GM18858 (cell line): ENCODE measurements at regions not wholly inside any gene's neighbourhood (a gene's known extent, or its start where the extent isn't known, plus 50 kb on each side); places are given as distances from the start of the nearest gene placed in this dataset.

ENCODE experiments used
- ATAC-seq: cut with Tn5 transposase; IDR thresholded peaks from one replicate; pipeline ENCODE4 v1.9.1; 2021; ENCODE audit not compliant: unreplicated experiment

DNA sequence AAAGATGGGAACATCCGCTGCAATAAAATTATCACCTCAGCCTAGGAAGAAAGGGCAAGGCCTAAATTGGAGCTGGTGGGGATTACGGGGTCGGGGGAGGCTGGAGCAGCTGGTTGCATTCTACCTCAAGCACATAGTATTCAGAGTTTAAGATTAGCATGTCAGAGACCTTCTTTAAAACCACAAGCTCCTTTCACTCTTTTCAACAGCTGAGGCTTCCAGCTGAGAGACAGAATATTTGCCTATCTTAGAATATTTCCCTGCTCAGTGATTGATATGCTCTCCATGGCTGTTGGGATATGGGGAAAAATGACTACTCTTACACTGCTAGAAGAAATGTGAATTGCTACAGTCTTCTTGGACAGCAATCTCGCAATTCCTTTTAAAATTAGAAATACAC is 248.6 kb downstream of the TBX15 start:
- no peak for ATAC-seq

DNA sequence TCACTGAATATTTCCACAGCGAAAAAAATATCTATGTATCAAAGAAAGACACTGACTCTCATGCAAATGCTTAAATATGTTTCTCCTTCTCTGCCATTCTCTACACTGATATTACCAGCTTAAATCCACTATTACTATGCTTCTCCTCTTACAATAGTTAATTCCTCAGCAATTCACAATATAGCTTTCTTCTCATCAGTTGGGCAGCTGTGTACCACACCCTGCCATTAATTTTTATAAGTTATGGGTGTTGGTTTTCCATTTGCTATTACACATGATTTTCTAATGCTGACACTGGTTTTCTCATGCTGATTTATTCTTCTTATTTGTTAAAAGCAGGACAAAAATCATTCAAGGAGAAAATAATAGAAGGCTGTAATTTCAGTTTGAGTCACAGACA is 251.8 kb downstream of the TBX15 start:
- ATAC-seq, result no peak

DNA sequence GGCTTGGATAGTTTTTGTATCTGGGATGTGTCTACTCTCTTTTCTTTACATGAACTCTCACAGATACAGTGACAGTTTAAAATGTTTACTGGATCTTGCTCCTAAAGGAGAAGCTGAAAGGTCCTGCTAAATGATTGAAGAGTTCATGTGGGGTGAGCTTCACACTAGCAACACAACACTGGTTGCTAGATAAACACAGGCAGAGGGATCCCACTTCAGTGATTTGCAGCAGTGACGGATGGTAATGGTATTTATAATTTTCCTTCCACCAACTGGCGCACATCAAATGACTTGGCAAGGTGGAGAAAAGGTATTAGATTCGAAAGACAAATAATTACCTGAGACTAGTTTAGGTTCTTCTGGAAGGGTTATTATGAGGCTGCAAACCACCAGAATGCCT is 270.2 kb downstream of the TBX15 start:
- ATAC-seq, result no peak

DNA sequence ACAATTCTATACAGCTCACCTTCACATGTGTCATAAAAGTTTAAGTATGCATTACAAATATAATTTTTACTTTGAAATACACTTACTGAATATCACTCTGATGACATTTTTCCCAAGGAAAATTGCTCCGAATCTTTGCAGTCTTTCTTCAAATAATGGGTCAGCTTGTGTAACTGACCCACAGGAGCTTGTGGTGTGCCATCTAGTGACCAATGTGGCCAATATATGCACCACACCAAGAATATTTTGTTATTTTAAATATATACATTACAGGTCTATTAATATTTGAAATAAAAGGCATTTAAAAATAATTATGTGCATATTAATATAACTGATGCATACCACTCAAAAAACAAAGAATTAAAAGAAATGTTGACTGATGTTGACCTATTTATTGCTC is 271.4 kb downstream of the TBX15 start:
- ATAC-seq, result no peak

DNA sequence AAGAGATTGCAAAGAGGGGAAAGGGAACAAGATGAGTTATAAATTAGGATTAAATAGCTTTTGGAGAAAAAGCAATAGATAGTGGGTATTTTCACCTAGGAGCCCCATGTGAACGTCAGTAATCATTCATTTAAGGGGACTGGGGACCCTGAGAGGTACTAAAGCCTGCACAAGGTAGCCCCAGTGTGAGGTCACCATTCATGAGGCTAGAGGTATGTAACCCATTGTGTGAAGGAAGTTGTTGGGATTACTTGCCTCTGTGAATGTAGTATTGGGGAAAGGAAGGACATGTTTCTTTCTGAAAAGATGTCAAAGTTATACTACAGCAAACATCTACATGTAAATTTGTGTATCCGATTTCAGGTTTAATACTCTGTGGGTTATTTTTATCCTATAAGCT is 276.8 kb downstream of the TBX15 start:
- no peak for ATAC-seq

DNA sequence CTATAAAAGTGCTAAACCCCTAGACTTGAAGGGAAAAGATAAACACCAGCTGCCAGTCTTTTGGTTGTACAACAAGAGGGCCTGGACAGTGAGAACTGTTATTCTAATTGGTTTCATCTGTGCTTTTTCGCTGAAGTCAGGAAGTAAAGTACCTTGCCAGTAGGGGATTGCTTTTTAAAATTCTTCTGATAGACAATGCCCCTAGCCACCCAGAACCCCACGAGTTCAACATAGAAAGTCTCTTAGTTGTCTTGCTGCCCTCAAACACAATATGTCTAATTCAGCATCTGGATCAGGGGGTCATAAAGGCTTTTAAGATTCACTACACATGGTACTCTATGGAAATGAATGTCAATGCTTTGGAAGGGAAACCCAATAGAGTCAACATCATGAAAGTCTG is 289.2 kb downstream of the TBX15 start:
- ATAC-seq, result no peak

DNA sequence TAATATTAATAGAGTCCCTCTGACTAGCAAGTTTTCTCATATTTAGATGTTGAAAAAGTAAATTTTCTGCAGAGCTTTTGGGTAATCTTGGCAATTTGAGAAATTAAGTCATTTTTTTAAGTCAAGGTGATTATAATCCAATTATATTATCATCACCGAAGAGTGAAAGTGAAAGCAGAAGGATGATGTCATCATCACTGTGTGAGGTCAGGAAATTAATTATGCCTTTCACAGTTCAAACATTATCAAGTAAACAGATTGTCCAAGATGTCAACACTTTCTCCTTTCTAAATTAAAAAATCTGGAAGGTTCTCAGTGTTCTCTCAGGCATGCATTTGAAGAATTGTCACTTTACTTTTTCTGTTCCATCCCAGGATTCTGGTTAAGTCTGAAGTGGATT is 296.0 kb downstream of the TBX15 start:
- ATAC-seq, result no peak

DNA sequence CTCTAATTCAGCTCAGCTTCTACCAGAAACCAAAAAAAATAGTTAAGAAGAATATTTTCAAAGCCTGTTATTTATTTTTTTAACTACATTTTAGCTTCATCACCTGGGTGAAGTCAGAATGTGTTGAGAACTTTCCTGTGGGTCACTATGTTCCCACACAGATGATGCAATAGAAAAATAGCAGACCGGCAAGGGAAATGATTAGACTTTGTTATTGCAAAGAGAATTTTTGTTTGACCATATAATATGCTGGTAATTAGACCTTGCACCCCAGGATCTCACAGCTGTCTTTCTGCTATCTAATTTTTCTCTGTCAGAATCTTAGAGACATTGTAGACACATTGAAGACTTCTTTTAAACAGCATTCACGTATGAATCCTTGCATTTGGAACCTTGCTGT is 299.3 kb downstream of the TBX15 start:
- ATAC-seq, result no peak

DNA sequence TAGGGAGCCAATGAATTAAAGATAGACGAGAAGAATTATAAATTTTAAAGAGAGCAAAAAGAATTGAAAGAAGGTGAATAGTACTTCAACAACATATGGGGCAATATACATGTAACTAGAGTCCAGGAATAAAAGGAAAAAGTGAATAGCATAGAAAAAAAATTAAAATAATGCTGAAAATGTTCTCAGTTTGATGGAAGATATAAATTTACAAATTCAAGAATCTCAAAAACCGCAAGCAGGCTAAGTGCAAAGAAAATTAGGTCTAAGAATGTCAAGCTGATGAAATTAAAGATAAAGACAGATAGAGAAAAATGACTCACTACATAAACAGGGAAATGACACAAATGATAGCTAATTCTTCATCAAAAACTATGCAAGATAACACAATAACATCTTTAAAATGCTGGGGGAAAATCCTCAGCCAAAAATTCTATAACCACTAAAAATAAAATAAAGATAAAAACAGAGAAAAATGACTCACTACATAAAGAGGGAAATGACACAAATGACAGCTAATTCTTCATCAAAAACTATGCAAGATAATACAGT is 326.3 kb downstream of the TBX15 start:
- ATAC-seq, result no peak

DNA sequence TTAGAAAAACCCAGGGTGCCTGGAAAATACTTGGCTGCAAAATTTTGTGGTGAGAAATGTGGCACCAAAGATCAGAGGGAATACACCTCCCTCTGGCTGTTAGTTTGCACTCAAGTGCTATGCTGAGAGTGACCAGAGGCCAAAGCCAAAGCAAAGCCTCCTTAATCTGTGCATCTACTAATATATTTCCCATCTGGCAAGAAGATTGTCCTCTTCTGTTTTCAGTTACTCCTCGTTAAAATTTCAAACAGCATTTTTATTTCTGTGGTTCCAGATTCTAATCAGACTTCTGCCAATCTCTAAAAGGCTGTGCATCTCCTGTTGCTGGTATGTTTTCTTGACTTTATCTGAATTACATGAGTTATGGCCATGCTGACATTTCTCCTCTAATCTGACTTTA is 327.4 kb downstream of the TBX15 start:
- no peak for ATAC-seq

DNA sequence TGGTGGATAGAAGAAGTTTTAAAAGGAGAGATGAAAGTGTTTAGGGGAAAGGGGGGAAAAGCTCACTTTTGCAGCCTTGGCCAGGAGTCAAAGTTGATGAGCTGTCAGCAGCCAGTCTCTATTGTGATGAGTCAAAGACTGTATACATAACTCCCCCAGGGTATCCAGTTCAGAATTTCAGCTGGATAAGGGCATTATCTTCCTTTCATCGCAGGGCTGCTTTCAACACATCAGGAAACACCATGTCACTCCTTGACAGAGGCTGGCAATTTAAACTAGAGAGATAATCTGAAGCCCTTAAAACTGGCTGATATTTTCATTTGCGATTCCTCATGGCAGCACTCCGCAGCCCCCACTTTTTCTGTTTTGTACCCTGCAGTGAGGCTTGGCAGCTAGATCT is 328.5 kb downstream of the TBX15 start:
- no peak for ATAC-seq

DNA sequence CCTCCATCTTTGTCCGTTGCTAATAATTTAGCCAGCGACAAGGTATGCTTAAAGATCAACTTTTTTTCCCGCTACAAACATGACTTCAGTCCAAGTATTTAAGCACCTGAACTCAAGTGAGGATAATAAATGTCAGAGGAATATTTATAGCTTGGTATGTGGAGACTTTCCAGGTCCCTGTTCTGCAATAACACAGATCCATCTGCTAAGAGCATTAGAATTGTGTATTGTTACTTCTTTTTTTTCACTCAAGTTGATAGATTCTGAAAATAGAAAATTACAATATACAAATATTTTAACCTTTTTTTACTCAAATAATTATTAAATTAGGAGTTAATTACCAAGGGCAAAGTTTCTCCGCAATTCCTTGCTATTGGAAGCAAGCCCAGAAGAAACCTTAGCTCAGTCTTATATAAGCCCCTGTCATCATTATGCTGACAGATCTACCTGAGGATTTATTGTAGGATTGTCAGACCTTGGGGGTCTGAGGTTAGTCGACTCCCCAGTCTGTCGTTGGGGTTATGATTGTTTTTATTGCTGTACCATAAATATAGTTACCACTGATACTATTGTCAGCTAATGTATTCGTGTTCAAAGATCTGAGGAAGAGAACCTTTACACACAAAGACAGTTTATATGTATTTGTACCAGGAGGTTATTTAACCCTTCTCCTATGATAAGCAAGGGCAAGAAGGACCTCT is 337.9 kb downstream of the TBX15 start:
- no peak for ATAC-seq

DNA sequence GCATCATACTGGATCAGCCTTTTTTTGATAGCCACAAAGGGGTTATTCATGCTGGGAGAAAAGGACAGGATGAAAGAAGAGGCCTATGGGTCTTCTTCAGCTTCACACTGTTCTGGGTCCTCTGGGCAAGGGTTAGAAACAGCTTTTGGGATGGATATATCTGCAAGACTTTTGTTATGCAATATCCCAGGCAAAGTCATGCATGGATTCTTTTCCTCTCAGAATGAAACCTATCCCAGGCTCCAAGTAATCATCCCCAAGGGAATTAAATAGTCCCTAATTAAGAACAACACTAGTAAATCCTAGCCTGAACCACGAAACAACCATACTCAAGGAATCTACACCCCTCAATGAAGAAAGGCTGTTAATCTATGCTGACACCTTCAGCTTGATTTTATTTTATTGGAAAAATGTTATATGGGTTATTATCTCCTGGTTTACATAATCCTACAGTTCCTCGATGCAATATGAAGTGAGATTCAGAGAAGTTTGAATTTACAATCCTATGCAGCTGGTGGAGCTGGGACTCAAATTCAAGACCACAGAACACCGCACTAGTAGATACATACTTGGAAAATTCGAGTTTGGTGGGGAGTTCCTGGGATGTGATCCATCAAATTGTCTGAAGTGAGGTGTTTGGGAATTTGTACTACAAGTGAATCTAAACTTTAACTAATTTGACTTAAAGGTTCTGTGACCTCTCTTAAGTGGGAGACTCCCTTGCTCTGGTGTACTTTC is 338.6 kb downstream of the TBX15 start:
- ATAC-seq, result no peak

DNA sequence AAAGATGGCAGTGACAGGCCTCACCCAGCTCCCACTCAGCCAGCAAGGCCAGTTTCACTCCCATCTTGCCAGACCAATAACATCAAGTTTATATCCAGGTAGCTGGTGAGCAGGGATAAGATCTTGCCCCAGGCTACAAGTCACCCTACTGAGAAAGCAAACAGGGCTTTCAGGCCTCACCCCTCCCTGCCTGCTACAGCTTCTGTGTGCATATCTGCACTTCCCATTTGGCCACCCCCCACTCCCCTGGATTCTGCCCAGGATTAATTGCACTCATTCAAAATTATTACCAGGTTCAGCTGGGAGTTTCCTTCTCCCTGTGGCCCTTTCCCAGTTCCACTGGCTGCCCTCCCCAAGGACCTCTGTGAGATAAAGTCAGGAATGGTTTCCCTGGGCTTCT is 352.1 kb downstream of the TBX15 start:
- ATAC-seq, result no peak

DNA sequence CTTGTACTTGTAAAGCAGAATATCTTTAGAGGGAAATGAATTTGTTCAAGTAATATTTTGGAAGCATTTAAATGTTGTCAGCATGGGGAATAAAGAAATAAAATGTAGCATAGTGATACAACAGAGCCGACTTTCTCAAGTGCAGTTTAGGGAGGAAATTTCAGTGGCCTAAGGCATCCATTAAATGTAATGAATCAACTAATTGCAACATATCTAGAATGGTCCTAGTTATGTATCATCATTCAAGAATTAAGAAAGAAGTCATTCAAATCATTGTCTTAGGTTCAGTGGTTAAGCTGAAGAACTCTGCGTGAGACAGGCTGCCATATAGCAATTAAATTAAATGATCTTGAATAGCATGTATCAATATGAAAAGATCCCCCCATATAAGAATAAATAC is 360.7 kb downstream of the TBX15 start:
- no peak for ATAC-seq

DNA sequence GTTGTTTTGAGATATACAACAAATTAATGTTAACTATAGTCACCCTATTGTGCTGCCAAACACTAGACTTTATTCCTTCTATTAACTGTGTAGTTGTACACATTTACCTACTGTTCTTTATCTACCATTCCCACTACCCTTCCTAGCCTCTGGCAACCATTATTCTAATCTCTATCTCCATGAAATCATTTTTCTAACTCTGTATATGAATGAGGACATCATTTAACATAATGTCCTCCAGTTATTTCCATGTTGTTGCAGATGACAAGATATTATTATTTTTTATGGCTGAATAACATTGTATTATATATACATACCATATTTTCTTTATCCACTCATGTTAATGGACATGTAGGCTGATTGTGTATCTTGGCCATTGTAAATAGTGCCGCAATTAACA is 366.3 kb downstream of the TBX15 start:
- ATAC-seq, result no peak

DNA sequence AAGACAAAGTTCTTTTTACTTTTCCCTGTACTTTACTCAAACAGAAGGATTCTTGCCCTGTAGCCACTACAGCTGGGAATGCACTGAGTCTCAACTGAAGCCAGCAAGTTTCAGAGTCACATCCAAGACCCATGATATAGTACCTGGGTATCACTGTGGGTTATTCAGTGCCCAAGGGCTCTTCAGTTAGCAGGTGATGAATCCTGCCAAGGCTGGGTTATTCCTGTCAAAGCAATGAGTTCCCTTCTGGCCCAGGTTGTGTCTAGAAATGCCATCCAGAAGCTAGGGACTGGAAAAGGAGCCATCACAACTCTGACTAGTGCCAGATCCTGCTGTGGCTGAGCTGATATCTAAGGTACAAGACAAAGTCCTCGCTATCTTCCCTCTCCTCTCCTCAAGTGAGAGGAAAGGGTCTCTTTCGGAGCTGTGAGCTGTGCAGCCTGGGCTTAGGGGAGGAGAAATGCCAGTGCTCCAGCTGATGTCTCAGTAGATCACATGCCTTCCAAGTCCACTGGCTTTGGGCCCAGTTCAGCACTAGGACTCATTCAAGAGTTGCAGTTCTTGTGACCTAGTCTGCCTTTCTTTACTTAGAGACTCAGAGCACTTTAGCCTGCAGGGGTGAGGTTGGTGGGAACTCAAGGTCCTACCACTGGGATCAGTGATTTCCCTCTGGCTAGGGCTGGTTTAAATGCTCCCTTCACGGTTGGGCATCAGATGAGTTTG is 369.4 kb downstream of the TBX15 start:
- no peak for ATAC-seq

DNA sequence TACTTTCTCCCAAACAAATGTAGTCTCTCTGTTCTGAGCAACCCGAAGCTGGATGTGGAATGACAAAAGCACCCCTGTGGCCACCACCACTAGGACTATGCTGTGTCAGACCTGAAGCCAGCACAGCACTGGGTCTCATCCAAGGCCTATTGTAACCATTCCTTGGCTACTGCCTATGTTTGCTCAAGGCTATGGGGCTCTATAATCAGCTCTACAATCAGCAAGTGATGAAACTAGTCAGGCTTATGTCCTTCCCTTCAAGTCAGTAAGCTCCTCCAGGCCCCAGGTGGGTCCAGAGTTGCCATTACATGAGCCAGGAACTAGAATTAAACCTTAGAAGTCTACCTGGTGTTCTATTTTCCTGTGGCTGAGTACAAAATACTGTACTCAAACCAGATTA is 370.2 kb downstream of the TBX15 start:
- no peak for ATAC-seq

DNA sequence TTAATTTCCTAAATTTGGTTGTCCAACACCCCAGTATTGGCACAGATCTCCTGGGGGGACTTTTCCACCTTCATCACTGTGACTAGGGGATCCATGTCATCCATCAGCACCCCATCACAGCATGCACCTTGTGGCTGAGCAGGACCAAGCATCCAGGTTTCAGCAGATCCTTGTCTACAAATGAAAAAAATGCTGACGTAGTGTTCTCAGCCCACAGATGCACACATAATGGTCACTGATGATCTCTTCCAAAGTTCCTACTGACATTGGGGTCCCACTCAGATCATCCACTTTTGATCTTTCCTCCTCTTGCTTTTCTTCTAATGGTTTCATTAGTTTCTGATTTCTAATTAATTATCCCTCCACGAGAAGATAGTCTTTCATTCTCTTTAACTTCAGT is 373.1 kb downstream of the TBX15 start:
- ATAC-seq, result no peak

DNA sequence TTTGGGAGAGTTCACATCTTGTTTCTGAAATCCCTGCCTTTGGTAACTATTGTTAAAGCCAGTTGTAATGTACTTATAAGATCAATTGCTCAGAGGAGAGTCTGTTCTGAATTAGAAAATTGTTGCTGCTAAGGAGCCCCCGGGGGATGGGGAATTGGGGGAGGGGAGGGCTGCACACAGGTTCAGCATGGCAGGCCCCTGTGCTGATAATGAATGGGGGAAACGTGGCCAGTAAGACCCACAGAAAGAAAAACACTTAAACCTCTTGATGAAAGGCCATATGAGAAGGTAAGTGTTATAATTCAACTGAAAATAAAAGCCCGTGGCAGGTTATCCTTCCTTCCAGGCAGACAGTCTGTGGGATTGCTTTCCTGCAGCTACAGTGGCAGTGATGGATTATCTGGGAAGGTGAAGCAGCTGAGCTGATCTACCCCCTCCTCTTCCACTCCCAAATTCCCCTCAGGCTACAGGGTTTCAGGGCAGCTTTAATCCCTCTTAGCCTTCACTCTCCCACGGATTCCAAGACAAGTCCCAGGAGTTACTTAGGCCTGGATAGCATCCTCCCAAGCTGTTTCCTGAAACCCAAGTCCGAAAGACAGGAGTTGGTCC is 398.8 kb downstream of the TBX15 start:
- ATAC-seq, result no peak

DNA sequence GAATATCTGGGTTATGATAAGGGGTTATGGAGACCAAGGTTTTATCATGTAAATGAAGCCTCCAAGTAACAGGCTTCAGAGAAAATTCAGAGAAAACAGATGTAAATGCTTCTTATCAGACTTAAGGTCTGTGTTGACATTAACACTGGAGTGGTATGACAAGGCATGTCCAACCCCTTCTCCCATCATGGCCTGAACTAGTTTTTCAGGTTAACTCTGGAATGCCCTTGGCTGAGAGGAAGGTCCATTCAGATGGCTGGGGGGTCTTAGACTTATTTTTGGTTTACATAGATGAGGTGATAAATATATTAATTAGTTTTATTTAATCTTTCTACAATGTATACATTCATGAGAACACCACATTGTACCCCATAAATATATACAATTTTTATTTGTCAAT is 399.6 kb downstream of the TBX15 start:
- ATAC-seq, result no peak

DNA sequence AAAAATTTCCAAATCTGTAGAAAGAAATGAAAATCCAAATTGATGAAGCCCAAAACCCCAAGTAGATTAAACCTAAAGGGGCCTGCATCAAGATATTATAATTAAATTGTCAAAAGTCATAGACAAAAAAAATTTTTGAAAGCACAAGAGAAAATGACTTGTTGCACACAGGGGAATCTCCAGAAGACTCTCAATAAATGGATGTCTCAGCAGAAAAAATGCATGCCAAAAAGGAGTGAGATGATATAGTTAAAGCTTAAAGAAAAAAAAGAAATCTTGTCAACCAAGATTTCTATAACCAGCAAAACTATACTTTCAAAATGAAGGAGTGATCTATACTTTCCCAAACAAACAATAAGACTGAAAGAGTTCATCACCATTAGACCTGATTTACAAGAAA is 393.2 kb upstream of the SPAG17 start:
- no peak for ATAC-seq
